Putamen (tissue), 1 donor: ENCODE measurements at regions not wholly inside any gene's neighbourhood (a gene's known extent, or its start where the extent isn't known, plus 50 kb on each side); places are given as distances from the start of the nearest gene placed in this dataset.

Experiments
- DNase-seq: peaks from one replicate; pipeline ENCODE4 v3.0.0-alpha.2; 2016; ENCODE audit warnings: low spot score

- no peak for DNase-seq
Measured at GRCh38 chr2:212695426-212695825, 156.8 kb upstream of the ERBB4 start.

- DNase-seq = no peak
Measured at GRCh38 chr2:212694398-212694797, 155.8 kb upstream of the ERBB4 start.

- no peak for DNase-seq
Measured at GRCh38 chr2:212692466-212692865, 153.9 kb upstream of the ERBB4 start.

- peak; percentile 41 for DNase-seq
Measured at GRCh38 chr2:212686285-212686895, 147.8 kb upstream of the ERBB4 start.

- no peak for DNase-seq
Measured at GRCh38 chr2:212683346-212684097, 144.9 kb upstream of the ERBB4 start.

GRCh38 chr2:212682937-212683336 is 144.3 kb upstream of the ERBB4 start:
- DNase-seq = no peak

- no peak for DNase-seq
Measured at GRCh38 chr2:212677466-212677865, 138.9 kb upstream of the ERBB4 start.

- DNase-seq = no peak
Measured at GRCh38 chr2:212672186-212672585, 133.6 kb upstream of the ERBB4 start.

- DNase-seq = no peak
Measured at GRCh38 chr2:212669761-212670160, 131.2 kb upstream of the ERBB4 start.

GRCh38 chr2:212667751-212668316 is 129.2 kb upstream of the ERBB4 start:
- no peak for DNase-seq

GRCh38 chr2:212665948-212666347 is 127.3 kb upstream of the ERBB4 start:
- DNase-seq = no peak

GRCh38 chr2:212659441-212659840 is 120.8 kb upstream of the ERBB4 start:
- no peak for DNase-seq

- no peak for DNase-seq
Measured at GRCh38 chr2:212649646-212650045, 111.0 kb upstream of the ERBB4 start.

GRCh38 chr2:212646698-212647366 is 108.2 kb upstream of the ERBB4 start:
- no peak for DNase-seq

GRCh38 chr2:212644195-212644837 is 105.7 kb upstream of the ERBB4 start:
- DNase-seq = no peak

GRCh38 chr2:212640428-212640827 is 101.8 kb upstream of the ERBB4 start:
- DNase-seq = no peak

- DNase-seq = no peak
Measured at GRCh38 chr2:212638694-212639093, 100.1 kb upstream of the ERBB4 start.

- DNase-seq = no peak
Measured at GRCh38 chr2:212628586-212628985, 90.0 kb upstream of the ERBB4 start.

- no peak for DNase-seq
Measured at GRCh38 chr2:212626371-212626918, 87.8 kb upstream of the ERBB4 start.

- no peak for DNase-seq
Measured at GRCh38 chr2:212619954-212620353, 81.4 kb upstream of the ERBB4 start.

GRCh38 chr2:212618636-212619035 is 80.0 kb upstream of the ERBB4 start:
- DNase-seq = no peak

- no peak for DNase-seq
Measured at GRCh38 chr2:212610872-212611425, 72.3 kb upstream of the ERBB4 start.
